Gastroesophageal sphincter (tissue), 4 donors: ENCODE measurements at regions not wholly inside any gene's neighbourhood (a gene's known extent, or its start where the extent isn't known, plus 50 kb on each side); places are given as distances from the start of the nearest gene placed in this dataset.
"Not testable (repeated sequence)": the region's sequence is repeated elsewhere in the genome, so short reads cannot be mapped to it uniquely, and the experiment has no call there.

Experiments
- ATAC-seq: fragments of 150-250 bp; one replicate; pipeline ENCODE4 v1.9.1; 2016; ENCODE audit warnings: mild to moderate bottlenecking, moderate library complexity
- H3K27ac ChIP-seq, 4 donors: fragments of 200-600 bp; sonication (generic) in 3 of 4; 1 replicate in 3 of 4; 2 replicates in 1 of 4; pipeline ENCODE4 v1.5.1; 2016 to 2019
- H3K27me3 ChIP-seq: fragments of 200-600 bp; sonication (generic); one replicate; pipeline ENCODE4 v1.5.1; 2019
- H3K36me3 ChIP-seq, 2 donors: fragments of 200-600 bp; sonication (generic); one replicate each; pipeline ENCODE4 v1.5.1; 2019; ENCODE audit warnings: control low read depth in 1 of 2
- H3K4me1 ChIP-seq, 3 donors: fragments of 200-600 bp; sonication (generic); 1 replicate in 2 of 3; 2 replicates in 1 of 3; pipeline ENCODE4 v1.5.1; 2016 to 2019; ENCODE audit warnings: control low read depth in 2 of 3
- H3K4me3 ChIP-seq, 2 donors: fragments of 200-600 bp; sonication (generic); one replicate each; pipeline ENCODE4 v1.5.1; 2019; ENCODE audit warnings: mild to moderate bottlenecking in 1 of 2, moderate library complexity in 1 of 2
- H3K9me3 ChIP-seq, 3 donors: fragments of 200-600 bp; sonication (generic); one replicate each; pipeline ENCODE4 v1.5.1; 2017 to 2019; ENCODE audit warnings: control low read depth in 2 of 3
- CTCF ChIP-seq, 4 experiments: fragments of 200-600 bp in 2 of 4; fragments of 450-650 bp in 2 of 4; sonication (generic) in 1 of 4; IDR thresholded peaks; one replicate each; pipeline ENCODE4 v1.5.1; 2017 to 2019; ENCODE audit warnings: antibody characterized with exemption in 4 of 4, mild to moderate bottlenecking in 2 of 4, moderate library complexity in 2 of 4
- EP300 ChIP-seq: sonication (generic); formaldehyde crosslinking; IDR thresholded peaks from one replicate; pipeline ENCODE4 v1.6.1; 2017; ENCODE audit warnings: antibody characterized with exemption, mild to moderate bottlenecking
- POLR2A ChIP-seq, 2 donors: fragments of 450-650 bp; IDR thresholded peaks; one replicate each; pipeline ENCODE4 v1.6.1; 2017; ENCODE audit warnings: antibody characterized with exemption in 2 of 2, mild to moderate bottlenecking in 2 of 2, moderate library complexity in 1 of 2
- POLR2AphosphoS5 ChIP-seq: sonication (generic); formaldehyde crosslinking; IDR thresholded peaks from one replicate; pipeline ENCODE4 v1.6.1; 2017; ENCODE audit warnings: antibody characterized with exemption
- WGBS, 2 donors: methylation state at CpG; one replicate each; pipeline ENCODE4 v1.1.5; 2018; ENCODE audit warnings: low coverage in 1 of 2; 5-methylcytosine and 5-hydroxymethylcytosine counted together

DNA sequence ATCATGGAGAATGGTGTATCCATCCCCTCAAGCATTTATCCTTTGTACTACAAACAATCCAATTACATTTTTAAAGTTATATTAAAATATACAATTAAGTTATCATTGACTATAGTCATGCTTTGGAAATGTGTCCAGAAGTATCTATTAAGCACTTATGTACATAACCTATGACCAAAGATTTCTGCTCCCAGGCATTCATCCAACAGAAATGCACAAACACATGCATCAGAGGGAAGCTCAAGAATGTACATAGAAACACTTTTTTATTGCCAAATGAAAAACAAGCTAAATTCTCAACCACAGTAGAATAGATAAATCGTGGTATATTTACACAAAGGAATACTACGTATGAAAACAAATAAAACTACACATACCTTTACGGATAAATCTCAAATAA is 700.5 kb upstream of the ZNF608 start:
- no peak overlapping the region for H3K27ac ChIP-seq
- H3K27me3 ChIP-seq, result no peaks in the 10 kb centered on the region
- no peaks in the 10 kb centered on the region for H3K36me3 ChIP-seq
- 70 to 71% methylated on average over 3 of the region's 3 CpGs for WGBS, 2 donors
- ATAC-seq, result no peak
- TF ChIP-seq POLR2AphosphoS5 (no peak), CTCF (IDR thresholded peaks at IDR 0.05) (no peak), EP300 (no peak), POLR2A (IDR thresholded peaks at IDR 0.05) (no peak)
- H3K9me3 ChIP-seq, result peaks cover 0 to 23% (median 0%) of the 10 kb centered on the region in 3 donors
- H3K4me1 ChIP-seq, result no peaks in the 10 kb centered on the region
- H3K4me3 ChIP-seq, result no peak overlapping the region

GRCh38 chr5:125450771-125451170 is 704.3 kb upstream of the ZNF608 start:
- no peaks in the 10 kb centered on the region for H3K9me3 ChIP-seq
- ATAC-seq, result no peak
- TF ChIP-seq EP300 (no peak), CTCF (IDR thresholded peaks at IDR 0.05) (no peak), POLR2A (IDR thresholded peaks at IDR 0.05) (no peak), POLR2AphosphoS5 (no peak)
- H3K4me1 ChIP-seq, result no peaks in the 10 kb centered on the region
- no peak overlapping the region for H3K27ac ChIP-seq
- WGBS, 2 donors, result 54 to 79% methylated on average over 2 of the region's 2 CpGs
- H3K27me3 ChIP-seq, result no peaks in the 10 kb centered on the region
- no peaks in the 10 kb centered on the region for H3K36me3 ChIP-seq
- no peak overlapping the region for H3K4me3 ChIP-seq

DNA sequence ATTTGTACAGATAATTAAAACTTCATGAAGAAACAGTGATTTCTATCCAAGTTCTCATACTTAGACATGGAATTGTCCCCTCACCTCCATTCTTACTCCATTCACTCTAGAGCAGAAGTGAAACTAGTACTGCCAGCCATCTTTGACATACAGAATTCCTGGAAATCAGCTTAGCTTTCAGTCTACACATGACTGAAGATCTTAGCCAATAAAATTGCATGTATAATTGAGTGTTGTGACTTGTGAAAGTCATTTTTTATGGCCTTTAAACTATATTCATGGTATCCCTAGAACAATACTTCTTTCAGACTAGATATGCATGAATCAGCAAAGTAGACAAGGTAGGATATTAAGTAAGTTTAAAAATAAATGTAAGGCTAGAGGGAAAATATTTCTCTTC is 705.2 kb upstream of the ZNF608 start:
- H3K4me3 ChIP-seq, result no peak overlapping the region
- no peak for TF ChIP-seq CTCF (IDR thresholded peaks at IDR 0.05)
- TF ChIP-seq POLR2AphosphoS5, result no peak
- no peak for TF ChIP-seq EP300
- TF ChIP-seq POLR2A (IDR thresholded peaks at IDR 0.05), result no peak
- no peaks in the 10 kb centered on the region for H3K9me3 ChIP-seq
- no peaks in the 10 kb centered on the region for H3K27me3 ChIP-seq
- no peak for ATAC-seq
- H3K4me1 ChIP-seq, result no peaks in the 10 kb centered on the region
- H3K36me3 ChIP-seq, result no peaks in the 10 kb centered on the region
- no peak overlapping the region for H3K27ac ChIP-seq

DNA sequence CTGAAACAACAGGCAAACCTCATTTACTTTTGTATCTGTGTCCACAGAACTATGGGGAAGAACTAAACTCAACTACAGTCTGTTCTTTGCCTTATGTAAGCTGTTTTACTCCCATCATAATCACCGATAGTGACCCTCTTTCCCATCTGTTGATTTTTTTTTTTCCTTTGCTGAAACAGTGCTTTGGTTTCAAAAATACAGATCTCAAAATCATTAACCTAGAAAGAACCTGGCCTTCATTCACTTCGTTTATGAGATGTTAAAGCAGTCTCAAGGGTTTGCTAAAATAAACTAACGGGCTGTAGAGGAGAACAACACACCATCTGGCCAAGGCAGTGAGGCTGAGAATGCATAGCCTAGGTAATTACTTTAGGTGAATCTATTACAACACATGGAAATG is 706.6 kb upstream of the ZNF608 start:
- Histone ChIP-seq H3K36me3 (no peaks in the 10 kb centered on the region), H3K9me3 (no peaks in the 10 kb centered on the region), H3K4me3 (no peak overlapping the region), H3K27ac (no peak overlapping the region), H3K4me1 (no peaks in the 10 kb centered on the region), H3K27me3 (no peaks in the 10 kb centered on the region)
- 54 to 73% methylated on average over 2 to 3 of the region's 3 CpGs for WGBS, 2 donors
- no peak for TF ChIP-seq CTCF (IDR thresholded peaks at IDR 0.05)
- no peak for TF ChIP-seq POLR2A (IDR thresholded peaks at IDR 0.05)
- no peak for ATAC-seq

DNA sequence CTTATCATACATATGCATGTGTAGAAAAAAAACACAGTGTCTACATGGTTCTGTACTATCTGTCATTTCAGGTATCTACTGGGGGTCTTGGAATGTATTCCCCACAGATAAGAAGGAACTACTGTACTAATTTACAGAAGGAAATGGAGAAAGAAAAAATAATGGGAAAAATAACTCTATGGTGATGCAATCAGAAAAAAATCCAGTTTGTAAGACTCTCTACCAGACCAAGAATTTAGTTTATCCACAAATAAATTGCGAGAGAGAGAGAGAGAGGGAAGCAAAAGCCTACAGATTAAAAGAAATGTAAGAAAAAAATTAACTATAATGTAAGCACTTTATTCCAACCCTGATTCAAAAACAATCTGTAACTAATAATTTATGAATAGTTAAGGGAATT is 708.6 kb upstream of the ZNF608 start:
- no peaks in the 10 kb centered on the region for H3K9me3 ChIP-seq
- ATAC-seq, result no peak
- no peaks in the 10 kb centered on the region for H3K36me3 ChIP-seq
- no peak overlapping the region for H3K27ac ChIP-seq
- no peak overlapping the region for H3K4me3 ChIP-seq
- WGBS, 2 donors, result 57 to 86% methylated on average over 1 of the region's 1 CpG
- TF ChIP-seq CTCF (IDR thresholded peaks at IDR 0.05) (no peak), POLR2A (IDR thresholded peaks at IDR 0.05) (no peak)
- H3K4me1 ChIP-seq, result no peaks in the 10 kb centered on the region
- H3K27me3 ChIP-seq, result no peaks in the 10 kb centered on the region

GRCh38 chr5:125456005-125456404 is 709.6 kb upstream of the ZNF608 start:
- not testable (repeated sequence) for H3K9me3 ChIP-seq, H3K4me1 ChIP-seq, H3K27me3 ChIP-seq, H3K36me3 ChIP-seq, H3K4me3 ChIP-seq, ATAC-seq, H3K27ac ChIP-seq
- 89 to 100% methylated on average over 4 of the region's 4 CpGs for WGBS, 2 donors
